Nucleus accumbens (tissue), 56 donors: ENCODE measurements at regions not wholly inside any gene's neighbourhood (a gene's known extent, or its start where the extent isn't known, plus 50 kb on each side); places are given as distances from the start of the nearest gene placed in this dataset.
"Not testable (repeated sequence)": the region's sequence is repeated elsewhere in the genome, so short reads cannot be mapped to it uniquely, and the experiment has no call there.

Experiments used
- DNase-seq, 56 donors: peaks; one replicate each; lab custom pipeline; 2025; lab: John Stamatoyannopoulos, UW

DNA sequence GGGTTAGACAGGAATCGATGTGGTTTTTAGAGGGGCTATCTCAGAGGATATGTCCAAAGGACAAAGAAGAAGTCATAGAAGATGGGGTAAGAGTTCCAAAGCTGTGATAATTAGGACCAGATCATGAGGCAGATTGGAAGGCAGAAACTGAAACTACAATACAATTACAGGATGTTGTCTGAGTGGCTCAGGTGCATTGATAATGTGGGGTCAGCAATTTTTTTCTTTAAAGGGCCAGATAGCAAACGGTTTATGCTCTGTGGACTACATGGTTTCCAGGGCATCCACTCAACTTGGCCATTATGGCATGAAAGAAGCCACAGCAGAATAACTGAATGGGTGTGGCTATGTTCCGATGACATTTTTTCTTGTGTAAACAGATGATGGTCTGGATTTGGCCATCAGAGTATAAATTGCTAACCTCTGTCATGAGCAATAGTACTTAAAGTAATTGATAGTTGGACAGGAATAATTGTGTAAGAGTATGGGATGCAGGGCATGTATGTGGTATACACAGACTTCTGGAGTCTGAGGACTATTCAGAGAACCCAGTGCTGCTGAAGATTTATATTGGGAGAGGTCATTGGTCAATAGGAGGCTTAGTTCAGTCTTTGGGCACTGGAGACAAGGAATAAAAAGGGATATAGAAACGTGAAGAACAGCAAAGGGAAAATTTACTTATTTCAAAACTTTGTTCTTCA lies 198.4 kb upstream of the ADGRL4 start:
- no peak for DNase-seq

DNA sequence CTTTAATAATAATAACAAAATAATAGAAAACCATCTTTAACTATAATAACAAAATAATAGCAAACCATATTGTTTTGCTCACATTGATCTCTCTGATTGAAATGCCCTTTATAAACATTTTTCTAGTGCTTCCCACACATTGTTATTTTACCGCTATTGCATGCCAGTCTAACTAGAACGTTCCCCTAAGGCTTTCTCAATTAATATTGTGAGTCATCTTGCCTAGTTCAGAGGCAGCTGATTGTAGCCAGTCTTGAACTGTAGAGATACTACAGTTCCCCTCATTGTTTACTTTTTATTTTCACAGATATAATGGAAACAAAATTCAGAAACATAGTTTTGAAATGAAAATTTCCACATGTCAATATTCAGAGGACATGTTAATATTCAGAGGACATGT lies 192.3 kb upstream of the ADGRL4 start:
- no peak for DNase-seq

DNA sequence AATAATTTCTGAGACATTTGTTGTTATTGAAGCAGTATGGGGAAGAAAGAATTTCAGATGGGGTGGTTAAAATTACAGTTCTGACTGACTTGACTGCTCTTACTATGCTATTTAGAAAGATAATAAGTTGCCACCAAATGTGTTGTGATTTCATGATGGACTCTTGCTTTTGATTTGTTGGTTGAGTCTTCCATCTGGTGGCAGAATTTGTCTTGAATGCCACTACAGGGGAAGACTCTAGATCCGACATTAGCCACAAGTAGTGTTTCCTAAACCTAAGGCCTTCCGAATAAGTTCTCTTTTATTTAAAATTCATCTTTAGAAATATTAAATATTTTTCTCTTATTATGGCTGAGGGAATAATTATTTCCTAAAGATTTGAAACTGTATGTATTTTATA lies 190.9 kb upstream of the ADGRL4 start:
- DNase-seq = no peak

DNA sequence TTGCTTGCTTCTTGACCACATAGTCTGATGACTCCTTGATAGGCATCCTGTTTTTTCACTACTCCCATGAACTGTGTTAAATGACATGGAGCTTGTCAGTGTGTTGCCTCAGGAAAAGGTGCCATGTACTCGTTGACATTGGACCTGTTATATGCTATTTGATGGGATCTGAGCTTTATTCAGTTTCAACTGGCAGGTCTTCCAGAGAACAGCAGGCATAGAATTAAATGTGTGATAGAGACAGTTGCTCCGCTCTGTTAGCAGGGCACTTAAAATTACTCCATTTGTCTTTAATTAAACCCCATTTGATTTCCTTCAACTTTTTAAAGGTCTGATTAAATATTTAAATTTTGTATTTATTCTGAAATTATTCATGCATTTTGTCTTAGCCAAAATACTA lies 189.7 kb upstream of the ADGRL4 start:
- DNase-seq = no peak

DNA sequence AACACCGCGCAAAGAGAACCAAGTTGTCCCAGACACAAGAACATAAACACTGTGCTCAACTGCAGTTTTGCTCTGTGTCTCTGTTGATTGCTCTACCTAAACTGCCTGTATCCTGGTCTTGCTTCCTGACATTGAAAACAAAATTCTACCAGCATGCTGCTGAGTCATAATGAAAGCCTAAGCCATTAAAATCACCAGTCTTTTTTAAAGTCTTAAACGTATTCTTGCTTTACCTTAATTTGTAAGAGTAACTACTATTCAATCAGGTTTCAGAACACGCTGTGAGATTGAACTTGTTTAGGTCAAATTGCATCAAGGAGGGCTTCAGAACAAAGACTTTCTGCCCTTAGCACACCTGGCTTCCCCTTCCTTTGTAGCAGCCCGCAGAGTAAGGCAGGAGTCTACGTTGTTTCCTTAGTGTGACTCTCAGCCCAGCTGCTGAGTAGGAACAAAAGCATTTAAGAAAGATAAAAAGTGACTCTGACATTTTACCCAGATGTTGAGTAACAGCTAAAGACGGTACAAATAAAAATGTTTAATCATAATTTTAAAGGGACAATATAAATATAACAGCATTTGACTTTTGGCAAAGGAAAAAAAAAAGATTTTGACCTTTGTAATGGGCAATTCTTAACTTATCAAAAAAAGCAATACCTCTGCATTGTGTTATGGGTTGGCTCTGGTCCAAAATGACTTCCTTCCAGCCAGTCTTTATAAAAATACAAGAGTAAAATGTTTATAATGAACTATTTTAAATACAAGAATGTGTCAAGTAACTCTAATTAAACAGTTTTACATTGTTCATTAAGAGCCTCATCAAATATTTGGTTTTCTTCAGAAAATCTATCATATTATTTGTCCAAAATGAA lies 186.9 kb upstream of the ADGRL4 start:
- DNase-seq = no peak

DNA sequence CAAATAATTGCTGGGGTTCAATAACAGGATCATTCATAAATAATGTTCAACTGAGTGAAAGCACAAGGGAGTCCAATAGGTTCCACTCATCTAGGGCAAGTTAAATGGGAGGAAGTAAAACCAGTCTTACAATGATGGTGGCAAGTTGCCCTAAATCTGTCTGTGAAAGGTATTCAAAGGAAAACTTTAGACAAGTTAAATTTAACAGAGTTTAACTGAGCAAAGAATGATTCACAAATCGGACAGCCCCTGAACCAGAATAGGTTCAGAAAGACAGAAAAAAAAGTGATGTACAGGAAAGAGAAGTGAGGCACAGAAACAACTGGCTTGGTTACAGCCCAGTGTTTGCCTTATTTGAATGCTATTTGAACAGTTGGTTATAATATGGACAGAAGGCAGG lies 183.5 kb upstream of the ADGRL4 start:
- no peak for DNase-seq

DNA sequence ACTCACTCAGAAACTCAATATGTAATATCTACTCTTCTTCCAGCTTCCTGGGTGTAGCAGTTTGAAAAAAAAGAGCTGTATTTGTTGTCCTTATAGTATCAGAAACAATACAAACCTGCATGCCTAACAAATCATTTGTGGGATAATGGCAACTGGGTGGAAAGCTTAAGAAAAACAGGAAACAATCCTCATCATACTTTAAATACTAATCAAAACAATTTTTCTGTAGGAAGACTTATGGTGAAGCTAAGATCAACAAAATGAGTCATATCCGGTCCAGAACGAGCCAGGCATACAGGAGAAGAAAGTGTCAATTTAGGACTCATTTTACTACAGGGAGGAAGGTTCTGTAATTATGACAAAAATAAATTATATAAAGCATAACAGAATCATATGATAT lies 181.8 kb upstream of the ADGRL4 start:
- DNase-seq = no peak

DNA sequence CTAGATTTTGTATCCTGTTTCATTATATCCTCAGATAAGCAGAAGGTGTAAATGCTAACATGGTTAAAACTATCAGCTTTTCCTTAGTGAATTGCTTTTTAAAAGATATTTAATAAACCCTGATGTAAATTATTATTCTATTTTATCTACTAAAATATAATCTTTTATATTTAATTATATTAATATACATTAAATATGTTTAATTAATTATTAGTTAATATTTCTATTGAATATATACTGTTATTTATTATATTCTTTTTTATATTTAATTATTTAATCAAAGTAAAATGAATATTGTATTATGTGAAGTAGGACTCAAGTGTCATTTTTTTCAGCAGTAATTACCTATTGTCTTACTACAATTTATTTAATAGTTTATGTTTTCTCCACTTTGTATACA lies 179.7 kb upstream of the ADGRL4 start:
- DNase-seq = no peak

DNA sequence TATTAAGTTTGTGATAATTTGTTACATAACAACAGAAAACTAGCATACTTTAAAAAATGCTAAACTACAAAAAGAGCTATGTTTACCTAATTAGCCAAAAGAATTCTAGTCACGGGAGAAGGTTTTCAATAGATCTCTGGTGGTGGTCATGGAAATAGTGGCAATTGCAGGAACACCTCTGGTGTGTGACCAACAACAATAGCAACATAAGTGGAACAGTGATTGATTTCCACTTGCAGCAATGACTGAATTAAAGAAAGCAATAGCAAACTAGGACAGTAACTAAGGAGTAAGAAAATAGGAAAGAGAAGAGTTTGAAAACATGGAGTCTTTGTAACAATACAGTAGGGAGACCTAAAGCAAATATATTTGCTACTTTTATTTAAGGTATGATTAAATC lies 171.3 kb upstream of the ADGRL4 start:
- no peak for DNase-seq

DNA sequence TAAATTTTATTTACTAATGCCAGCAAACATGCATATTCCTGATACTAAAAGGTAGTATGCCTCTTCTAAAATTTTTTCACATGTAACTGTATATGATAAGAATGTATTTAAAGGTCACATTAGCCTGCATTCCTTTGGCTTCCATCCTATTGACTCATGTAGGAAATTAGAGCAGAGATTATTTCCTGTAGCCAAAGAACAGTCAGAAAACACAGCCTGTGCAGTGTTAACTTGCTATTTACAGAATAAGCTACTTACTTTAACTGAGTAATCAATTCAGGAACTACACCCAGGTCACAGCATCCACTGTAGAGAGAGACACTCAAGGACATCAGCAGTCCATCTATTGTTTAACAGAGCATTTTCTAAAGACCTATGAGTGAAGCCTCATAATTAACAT lies 154.5 kb upstream of the ADGRL4 start:
- no peak for DNase-seq

DNA sequence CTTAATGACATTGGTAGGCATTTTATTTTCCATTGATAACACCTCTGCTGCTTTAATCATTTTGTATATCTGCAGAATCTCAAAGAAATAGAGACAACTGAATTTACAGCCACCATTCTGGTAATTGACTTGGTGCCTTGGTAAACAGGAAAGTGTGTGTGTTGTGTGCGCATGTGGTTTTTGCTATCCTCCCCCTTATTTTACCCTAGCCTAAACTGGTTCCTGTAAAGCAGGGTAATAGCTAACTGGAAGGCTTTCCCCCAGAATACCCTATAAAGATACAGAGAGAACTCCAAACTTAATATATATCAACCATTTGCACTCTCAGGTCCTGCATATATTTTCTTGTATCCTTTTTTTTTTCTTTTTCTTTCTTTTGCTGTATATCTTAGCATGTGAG lies 149.5 kb upstream of the ADGRL4 start:
- no peak for DNase-seq

DNA sequence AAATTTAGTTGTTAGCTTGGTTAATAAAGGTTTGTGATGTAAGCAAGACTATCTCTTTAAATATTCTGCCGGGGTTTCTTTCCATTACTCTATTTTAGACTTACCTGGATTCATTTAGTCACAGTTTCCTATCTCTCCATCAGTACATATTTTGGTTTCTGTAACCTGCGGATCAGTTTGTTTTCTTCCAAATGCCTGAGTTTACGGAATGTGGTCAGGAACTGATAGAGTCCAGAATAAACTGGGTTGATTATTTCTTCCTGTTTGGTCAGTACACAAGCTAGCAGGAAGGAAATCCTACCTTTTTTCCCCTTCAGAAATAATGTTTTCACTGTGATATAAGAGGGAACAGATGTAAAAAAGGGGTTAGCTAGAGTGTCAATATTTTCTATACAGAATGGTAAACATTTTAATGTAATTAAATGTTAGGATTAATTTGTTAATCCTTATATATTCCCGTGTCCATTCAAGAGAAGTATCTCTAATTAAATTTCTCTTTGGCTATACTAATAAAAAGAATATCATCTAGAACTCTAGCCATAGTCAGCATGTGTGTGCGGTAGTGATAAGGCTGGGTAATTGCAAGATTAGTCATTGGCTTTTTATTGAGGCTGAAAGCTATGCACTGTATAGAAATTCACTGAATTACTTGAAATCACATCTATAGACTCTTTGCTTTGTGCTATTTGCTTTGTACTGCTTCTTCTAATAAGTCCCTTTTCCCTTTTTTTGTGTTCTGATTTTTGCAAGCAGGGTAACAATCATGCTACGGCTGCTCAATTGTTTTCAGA lies 144.7 kb upstream of the ADGRL4 start:
- DNase-seq = no peak

DNA sequence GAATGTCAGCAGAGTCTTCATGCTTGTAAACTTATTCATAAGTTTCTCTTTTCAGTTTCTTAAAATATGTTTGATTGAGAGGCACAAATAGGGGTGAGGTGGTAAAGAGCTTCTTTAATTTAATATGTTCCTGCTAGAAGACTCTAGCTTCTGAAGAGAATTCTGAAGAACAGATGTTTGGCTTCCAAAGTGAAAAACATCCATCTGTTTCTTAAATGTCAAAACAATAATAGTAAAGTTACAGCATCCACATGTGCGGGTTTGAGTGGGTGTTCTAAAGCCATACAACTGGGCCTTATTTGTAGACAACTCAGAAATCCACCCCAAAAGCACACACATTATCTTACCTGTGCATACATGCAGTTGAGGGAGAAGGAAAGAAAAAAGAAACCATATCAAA lies 144.0 kb upstream of the ADGRL4 start:
- no peak for DNase-seq

DNA sequence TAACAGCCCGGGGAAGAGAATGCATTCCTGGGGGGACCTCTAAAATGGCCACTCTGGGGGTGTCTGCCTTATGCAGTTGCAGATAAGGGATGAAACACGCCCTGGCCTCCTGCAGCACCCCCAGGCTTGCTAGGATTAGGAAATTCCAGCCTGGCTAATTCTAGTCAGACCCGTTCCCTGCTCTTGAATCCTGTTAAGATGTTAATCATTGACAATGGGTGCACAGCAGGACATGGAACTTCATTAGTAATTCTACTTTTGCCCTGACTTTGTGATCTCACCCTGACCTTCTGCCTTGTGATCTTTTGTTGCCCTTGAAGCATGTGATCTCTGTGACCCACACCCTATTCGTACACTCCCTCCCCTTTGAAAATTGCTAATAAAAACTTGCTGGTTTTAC lies 131.7 kb upstream of the ADGRL4 start:
- DNase-seq = not testable (repeated sequence)

DNA sequence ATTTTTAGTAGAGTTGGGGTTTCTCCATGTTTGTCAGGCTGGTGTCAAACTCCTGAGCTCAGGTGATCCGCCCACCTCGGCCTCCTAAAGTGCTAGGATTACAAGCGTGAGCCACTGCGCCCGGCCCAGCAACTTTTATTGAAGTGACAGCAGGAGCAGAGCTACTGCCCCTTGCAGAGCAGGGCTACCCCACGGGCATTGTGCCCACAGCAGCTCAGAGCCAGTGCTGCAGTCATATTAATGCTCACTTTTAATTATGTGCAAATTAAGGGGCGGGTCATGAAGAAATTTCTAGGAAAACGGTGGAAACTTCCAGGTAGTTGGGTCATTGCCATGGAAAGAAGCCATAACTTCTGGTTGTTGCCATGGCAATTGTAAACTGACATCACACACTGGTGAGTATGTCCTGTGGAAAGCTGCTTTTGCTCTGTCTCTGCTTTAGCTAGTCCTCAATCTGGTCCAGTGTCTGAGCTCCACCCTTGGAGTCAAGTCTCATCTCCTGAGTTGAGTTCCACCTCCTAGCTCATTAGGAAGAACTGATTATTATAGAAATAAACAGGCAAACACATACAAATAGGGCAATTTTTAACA lies 127.3 kb upstream of the ADGRL4 start:
- DNase-seq = no peak

DNA sequence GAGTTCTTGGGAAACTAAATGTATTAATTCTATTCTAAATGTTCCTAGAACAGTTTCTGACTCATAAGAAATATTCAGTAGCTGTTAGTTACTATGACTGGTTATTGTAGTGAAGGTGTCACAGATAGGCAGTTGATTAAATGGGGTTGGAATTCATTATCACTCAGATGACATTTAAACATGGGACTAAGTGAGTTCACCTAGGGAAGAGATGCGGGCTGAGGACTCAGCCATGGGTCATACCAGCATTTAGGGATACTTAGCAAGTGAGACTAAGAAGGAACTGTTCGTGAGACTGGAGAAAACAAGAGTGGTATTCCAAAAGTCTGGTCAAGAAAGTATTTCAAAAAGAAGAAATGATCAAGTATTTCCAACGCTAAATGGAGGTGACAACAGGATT lies 125.1 kb upstream of the ADGRL4 start:
- DNase-seq = no peak

DNA sequence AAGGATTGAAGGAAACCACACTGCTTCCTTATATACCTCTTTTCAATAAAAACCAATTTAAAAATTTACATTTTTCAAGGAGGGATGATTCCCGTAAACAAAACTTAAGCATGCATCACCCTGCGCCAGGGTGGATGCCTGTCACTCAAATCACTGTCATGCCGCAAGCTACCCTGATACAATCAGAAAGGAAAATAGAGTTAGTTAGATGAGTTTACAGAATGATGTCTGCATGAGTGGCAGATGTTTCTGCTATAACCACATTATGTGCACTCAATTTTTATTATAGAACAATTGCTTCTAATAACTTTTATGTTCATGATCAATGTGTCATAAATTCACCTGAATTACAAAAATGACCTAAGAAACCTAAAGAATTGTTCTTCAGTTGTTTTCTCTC lies 123.4 kb upstream of the ADGRL4 start:
- DNase-seq = no peak

DNA sequence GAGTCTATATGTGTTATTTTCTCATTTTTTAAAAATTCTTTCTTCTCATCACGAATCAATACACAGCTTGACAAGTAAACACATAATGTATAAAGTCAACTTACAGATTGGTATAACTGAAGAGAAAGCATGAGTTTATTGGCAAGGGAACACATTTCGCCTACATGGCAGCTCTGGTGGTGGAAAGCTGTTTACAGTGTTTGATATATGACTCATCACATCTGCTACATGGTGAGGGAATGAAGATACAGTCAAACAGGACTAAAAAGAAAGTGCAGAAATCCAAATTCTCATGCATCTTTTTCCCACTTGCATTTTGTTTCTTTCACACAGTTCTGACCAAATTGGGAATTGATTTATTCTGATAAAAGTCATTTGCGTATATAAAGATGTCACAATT lies 122.2 kb upstream of the ADGRL4 start:
- no peak for DNase-seq

DNA sequence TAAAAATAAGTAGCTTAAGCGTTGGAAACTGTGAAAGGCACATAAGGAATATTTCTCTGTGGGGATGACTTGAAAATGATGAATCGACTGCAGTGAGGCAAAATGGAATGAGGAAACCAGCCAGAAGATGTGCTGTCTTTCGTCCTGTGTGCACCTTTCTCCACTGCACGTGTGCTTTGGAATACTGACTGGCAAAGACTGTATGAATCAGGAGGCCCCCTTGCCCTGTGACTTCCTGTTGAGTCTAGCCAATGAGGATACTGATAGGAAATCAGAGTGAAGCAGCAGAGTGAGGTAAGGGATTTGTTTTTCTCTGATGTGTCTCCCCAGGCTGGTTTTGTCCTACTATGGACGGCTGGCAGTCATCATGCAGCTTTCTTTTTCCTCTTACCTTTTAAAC lies 118.2 kb upstream of the ADGRL4 start:
- no peak for DNase-seq

DNA sequence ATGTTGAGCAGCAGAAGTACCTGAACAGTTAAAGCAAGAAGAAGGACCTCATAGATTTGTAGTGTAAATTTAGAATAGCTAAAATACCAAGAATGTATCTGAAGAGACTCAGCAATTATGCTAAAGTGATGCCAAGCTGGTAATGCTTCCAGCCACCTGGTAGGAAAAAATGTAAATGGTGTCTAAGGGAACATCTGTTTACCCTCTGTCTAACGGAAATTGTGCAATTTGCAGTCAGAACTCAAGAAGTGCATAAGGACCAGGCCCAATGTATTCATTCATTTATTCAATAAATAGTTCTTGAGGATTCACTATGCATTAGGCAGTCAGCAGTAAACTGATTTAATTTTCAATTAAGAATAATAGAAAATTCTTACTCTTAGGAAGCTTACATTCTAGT lies 116.0 kb upstream of the ADGRL4 start:
- DNase-seq = no peak

DNA sequence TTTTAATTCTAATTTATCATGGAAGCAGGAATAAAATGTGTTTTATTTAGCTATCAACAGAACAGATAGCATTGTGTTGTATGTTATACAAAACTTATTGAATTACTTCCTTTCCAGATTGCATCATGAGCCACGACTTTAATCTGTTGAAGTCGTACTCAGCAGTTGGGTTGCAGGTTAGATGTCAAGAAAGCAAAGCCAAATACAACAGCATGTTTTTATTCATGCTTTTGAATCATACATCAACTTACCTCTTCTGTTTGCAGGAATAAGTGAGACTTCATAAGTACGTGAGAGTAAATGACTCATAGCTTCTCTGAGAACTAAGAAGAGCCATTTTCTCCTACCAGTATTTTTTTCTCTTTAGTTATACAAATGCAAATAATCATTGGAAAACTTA lies 110.8 kb upstream of the ADGRL4 start:
- DNase-seq = no peak
